ENCODE measurements at regions not wholly inside any gene's neighbourhood (a gene's known extent, or its start where the extent isn't known, plus 50 kb on each side); places are given as distances from the start of the nearest gene placed in this dataset.

DNA sequence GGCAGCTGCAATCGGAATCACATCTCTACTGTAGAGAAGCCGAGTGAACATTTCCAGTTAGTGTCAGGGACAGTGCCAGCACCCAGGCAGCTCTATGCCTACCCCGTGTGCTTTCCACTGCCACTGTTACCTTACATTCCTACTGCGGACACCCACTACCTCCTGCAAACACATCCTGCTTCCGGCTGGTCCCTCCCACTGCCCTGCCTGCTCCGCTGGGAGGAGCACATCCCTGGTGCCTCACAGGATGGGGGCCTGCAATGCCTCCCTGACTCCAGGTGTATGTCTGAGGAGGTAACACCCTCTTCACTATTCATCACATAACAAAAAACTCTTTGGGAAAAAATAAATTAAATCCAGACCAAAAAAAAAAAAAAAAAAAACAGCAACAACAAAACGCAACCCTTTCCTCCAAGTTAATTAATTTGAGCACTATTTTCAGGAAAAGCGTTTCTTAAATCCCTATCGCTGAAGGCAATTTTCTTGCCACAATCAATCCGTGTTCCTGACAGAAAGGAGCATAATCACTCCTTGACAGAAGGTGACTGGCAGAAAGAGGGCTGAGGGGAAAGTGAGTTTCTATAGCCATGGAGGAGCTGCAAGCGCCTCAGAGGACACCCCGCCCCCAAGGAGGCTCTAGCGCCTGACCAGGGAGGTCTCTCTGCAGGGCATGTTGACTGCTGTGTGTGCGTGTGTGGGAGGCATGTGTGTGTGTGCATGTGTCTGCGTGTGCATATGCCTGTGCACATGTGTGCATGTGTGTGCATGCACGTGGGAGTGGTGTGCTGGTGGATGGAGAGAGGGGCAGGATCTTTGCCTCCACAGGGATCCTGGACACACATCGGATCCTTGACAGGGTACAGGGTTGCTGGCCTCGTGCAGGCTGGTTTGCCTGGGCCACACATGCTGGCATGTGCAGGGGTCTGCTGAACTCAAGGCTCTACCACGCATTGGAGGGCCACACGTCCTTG is 134.8 kb upstream of the NTM start:
- no peaks in the 10 kb centered on the region for H3F3A ChIP-seq (ENCODE audit: insufficient read depth)
- H3K36me3 ChIP-seq (ENCODE audit: low read length): no peaks in the 10 kb centered on the region
- no peak overlapping the region for H3K27ac ChIP-seq (ENCODE audit: low read depth, low read length)
- H3K9ac ChIP-seq (ENCODE audit: low read length): no peak overlapping the region
- H3K9me2 ChIP-seq (replicated peaks; ENCODE audit: insufficient read depth, low read length): no peaks in the 10 kb centered on the region
- H4K20me1 ChIP-seq (ENCODE audit: low read depth, low read length): no peaks in the 10 kb centered on the region
- no peak overlapping the region for H2AFZ ChIP-seq (ENCODE audit: low read depth, low read length, severe bottlenecking)
- no peak overlapping the region for H3K4me3 ChIP-seq (ENCODE audit: insufficient read depth, low read length, poor library complexity, severe bottlenecking)
- H3K4me2 ChIP-seq (ENCODE audit: low read depth, low read length, poor library complexity, severe bottlenecking): no peak overlapping the region
- H3K79me2 ChIP-seq (ENCODE audit: insufficient read depth, low read length): no peaks in the 10 kb centered on the region
- TF ChIP-seq, protein P1, sequence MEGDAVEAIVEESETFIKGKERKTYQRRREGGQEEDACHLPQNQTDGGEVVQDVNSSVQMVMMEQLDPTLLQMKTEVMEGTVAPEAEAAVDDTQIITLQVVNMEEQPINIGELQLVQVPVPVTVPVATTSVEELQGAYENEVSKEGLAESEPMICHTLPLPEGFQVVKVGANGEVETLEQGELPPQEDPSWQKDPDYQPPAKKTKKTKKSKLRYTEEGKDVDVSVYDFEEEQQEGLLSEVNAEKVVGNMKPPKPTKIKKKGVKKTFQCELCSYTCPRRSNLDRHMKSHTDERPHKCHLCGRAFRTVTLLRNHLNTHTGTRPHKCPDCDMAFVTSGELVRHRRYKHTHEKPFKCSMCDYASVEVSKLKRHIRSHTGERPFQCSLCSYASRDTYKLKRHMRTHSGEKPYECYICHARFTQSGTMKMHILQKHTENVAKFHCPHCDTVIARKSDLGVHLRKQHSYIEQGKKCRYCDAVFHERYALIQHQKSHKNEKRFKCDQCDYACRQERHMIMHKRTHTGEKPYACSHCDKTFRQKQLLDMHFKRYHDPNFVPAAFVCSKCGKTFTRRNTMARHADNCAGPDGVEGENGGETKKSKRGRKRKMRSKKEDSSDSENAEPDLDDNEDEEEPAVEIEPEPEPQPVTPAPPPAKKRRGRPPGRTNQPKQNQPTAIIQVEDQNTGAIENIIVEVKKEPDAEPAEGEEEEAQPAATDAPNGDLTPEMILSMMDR (IDR thresholded peaks at IDR 0.05; ENCODE audit: insufficient read depth, low read length, poor library complexity, severe bottlenecking): no peak
- no peak for TF ChIP-seq EZH2phosphoT487 (conservative IDR thresholded peaks at IDR 0.05; ENCODE audit: low read length)
- no peaks in the 10 kb centered on the region for H3K27me3 ChIP-seq (ENCODE audit: low read length)
- H3K9me3 ChIP-seq (ENCODE audit: insufficient read depth, low read length): no peaks in the 10 kb centered on the region

DNA sequence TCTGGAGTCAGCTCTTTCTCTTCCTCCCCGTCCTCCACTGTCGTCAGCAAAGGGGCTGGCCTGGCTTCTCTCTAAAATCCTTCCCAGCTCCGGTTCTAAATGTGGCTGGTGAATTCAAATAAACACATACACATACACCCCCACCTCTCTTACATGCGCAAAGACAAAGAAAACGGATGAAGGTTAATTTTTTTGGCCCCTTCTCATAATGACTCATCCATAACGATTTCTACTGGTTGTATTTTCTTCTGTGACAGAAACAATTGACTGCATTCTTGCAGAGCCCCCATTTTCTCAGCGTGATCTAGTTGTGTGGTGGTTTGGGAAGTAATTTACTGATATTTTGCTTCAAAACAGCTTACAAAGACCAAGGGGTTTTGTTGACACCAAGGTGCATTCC is 130.0 kb upstream of the NTM start:
- H3K9ac ChIP-seq (ENCODE audit: low read length): no peak overlapping the region
- TF ChIP-seq EZH2phosphoT487 (conservative IDR thresholded peaks at IDR 0.05; ENCODE audit: low read length): no peak
- TF ChIP-seq, protein P1 (IDR thresholded peaks at IDR 0.05; ENCODE audit: insufficient read depth, low read length, poor library complexity, severe bottlenecking): no peak
- H3K79me2 ChIP-seq (ENCODE audit: insufficient read depth, low read length): no peaks in the 10 kb centered on the region
- H3K4me2 ChIP-seq (ENCODE audit: low read depth, low read length, poor library complexity, severe bottlenecking): no peak overlapping the region
- H3K4me3 ChIP-seq (ENCODE audit: insufficient read depth, low read length, poor library complexity, severe bottlenecking): no peak overlapping the region
- H3K36me3 ChIP-seq (ENCODE audit: low read length): no peaks in the 10 kb centered on the region
- H3K27ac ChIP-seq (ENCODE audit: low read depth, low read length): no peak overlapping the region
- no peaks in the 10 kb centered on the region for H3K9me2 ChIP-seq (replicated peaks; ENCODE audit: insufficient read depth, low read length)
- no peaks in the 10 kb centered on the region for H4K20me1 ChIP-seq (ENCODE audit: low read depth, low read length)
- no peaks in the 10 kb centered on the region for H3F3A ChIP-seq (ENCODE audit: insufficient read depth)
- H3K27me3 ChIP-seq (ENCODE audit: low read length): no peaks in the 10 kb centered on the region
- H3K9me3 ChIP-seq (ENCODE audit: insufficient read depth, low read length): no peaks in the 10 kb centered on the region
- H2AFZ ChIP-seq (ENCODE audit: low read depth, low read length, severe bottlenecking): no peak overlapping the region

DNA sequence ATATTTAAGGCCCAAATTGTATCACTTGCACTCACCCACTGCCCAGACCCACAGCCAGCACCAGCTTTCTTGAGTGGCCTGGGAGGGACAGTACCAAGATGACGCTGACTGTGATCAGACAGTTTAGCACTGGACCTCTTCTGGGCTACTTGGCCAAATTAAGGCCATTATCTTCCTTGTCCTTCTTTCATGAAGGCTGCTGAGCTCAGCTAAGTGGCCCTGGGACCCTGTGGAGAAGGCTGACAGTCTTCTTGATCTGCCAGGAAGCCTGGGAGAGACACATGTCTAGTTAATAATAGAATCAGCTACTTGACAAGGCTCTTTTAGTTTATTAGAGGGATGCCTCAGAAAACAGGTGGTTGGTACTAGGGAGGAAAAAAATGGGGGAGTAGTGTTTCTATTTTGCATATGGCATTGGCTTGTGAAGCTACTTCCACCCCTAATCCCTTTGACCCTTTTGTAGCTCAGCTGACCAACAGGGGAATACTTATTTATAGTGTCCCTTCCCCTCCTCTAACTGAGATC is 127.9 kb upstream of the NTM start:
- Histone ChIP-seq H3K9me3 (ENCODE audit: insufficient read depth, low read length) (no peaks in the 10 kb centered on the region), H3K36me3 (ENCODE audit: low read length) (no peaks in the 10 kb centered on the region), H3K79me2 (ENCODE audit: insufficient read depth, low read length) (no peaks in the 10 kb centered on the region), H3K4me3 (ENCODE audit: insufficient read depth, low read length, poor library complexity, severe bottlenecking) (no peak overlapping the region), H2AFZ (ENCODE audit: low read depth, low read length, severe bottlenecking) (no peak overlapping the region), H3K27ac (ENCODE audit: low read depth, low read length) (no peak overlapping the region), H3K9ac (ENCODE audit: low read length) (no peak overlapping the region), H3K9me2 (replicated peaks; ENCODE audit: insufficient read depth, low read length) (no peaks in the 10 kb centered on the region), H3F3A (ENCODE audit: insufficient read depth) (no peaks in the 10 kb centered on the region), H3K4me2 (ENCODE audit: low read depth, low read length, poor library complexity, severe bottlenecking) (no peak overlapping the region), H4K20me1 (ENCODE audit: low read depth, low read length) (no peaks in the 10 kb centered on the region), H3K27me3 (ENCODE audit: low read length) (no peaks in the 10 kb centered on the region)
- TF ChIP-seq, protein P1 (IDR thresholded peaks at IDR 0.05; ENCODE audit: insufficient read depth, low read length, poor library complexity, severe bottlenecking): no peak
- no peak for TF ChIP-seq EZH2phosphoT487 (conservative IDR thresholded peaks at IDR 0.05; ENCODE audit: low read length)

All from SU-DHL-6 (cell line).